Neural progenitor cell (in vitro differentiated cells): ENCODE measurements at regions not wholly inside any gene's neighbourhood (a gene's known extent, or its start where the extent isn't known, plus 50 kb on each side); places are given as distances from the start of the nearest gene placed in this dataset.
"Not testable (repeated sequence)": the region's sequence is repeated elsewhere in the genome, so short reads cannot be mapped to it uniquely, and the experiment has no call there.

Source experiments
- EZH2 ChIP-seq: fragments of 200-600 bp; sonication (generic); IDR thresholded peaks from 2 replicates; pipeline ENCODE4 v1.6.1; 2017; ENCODE audit warnings: antibody characterized with exemption, mild to moderate bottlenecking, moderate library complexity
- TF ChIP-seq, protein P1 (sequence below): fragments of 200-600 bp; sonication (generic); IDR thresholded peaks from 2 replicates; pipeline ENCODE4 v1.5.1; 2017; ENCODE audit warnings: antibody characterized with exemption, mild to moderate bottlenecking

DNA sequence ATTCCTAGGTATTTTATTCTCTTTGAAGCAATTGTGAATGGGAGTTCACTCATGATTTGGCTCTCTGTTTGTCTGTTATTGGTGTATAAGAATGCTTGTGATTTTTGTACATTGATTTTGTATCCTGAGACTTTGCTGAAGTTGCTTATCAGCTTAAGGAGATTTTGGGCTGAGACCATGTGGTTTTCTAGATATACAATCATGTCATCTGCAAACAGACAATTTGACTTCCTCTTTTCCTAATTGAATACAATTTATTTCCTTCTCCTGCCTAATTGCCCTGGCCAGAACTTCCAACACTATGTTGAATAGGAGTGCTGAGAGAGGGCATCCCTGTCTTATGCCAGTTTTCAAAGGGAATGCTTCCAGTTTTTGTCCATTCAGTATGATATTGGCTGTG is 137.3 kb downstream of the PLPPR4 start:
- TF ChIP-seq, protein P1, sequence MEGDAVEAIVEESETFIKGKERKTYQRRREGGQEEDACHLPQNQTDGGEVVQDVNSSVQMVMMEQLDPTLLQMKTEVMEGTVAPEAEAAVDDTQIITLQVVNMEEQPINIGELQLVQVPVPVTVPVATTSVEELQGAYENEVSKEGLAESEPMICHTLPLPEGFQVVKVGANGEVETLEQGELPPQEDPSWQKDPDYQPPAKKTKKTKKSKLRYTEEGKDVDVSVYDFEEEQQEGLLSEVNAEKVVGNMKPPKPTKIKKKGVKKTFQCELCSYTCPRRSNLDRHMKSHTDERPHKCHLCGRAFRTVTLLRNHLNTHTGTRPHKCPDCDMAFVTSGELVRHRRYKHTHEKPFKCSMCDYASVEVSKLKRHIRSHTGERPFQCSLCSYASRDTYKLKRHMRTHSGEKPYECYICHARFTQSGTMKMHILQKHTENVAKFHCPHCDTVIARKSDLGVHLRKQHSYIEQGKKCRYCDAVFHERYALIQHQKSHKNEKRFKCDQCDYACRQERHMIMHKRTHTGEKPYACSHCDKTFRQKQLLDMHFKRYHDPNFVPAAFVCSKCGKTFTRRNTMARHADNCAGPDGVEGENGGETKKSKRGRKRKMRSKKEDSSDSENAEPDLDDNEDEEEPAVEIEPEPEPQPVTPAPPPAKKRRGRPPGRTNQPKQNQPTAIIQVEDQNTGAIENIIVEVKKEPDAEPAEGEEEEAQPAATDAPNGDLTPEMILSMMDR = not testable (repeated sequence)
- not testable (repeated sequence) for TF ChIP-seq EZH2
